K562 (cell line): ENCODE measurements at regions not wholly inside any gene's neighbourhood (a gene's known extent, or its start where the extent isn't known, plus 50 kb on each side); places are given as distances from the start of the nearest gene placed in this dataset.

Source experiments
- ATAC-seq: fragments of 200-7000 bp; cut with Tn5 transposase; 3 replicates; pipeline ENCODE4 v1.9.1; 2020; ENCODE audit warnings: moderate library complexity
- BruUV-seq: library from RNA; stranded (reverse); fragments of 400-500 nt; replicated peaks from 2 replicates; lab custom pipeline; 2021; lab: Mats Ljungman, UMichigan
- CTCF ChIA-PET: fragments of 300-600 bp; formaldehyde crosslinking; extraction: SDS; loops from one replicate; lab custom pipeline; 2021; ENCODE audit warnings: low intra/inter-chr PET ratio; lab: Yijun Ruan, JAX
- POLR2A ChIA-PET: fragments of 300-600, 350-650 bp; sonication (Branson Sonifier 250); formaldehyde crosslinking; extraction: SDS; loops from one replicate; lab custom pipeline; 2021; ENCODE audit warnings: antibody characterized with exemption, inconsistent platforms; lab: Yijun Ruan, JAX
- DNase-seq, 4 experiments: peaks; one replicate each; pipeline versions ENCODE4 v3.0.0 to v3.0.0-alpha.2; 2011 to 2018; ENCODE audit warnings: low spot score in 3 of 4, mixed read lengths in 3 of 4; ENCODE audit errors: extremely low read depth in 1 of 4
- FAIRE-seq: peaks from 2 replicates; lab custom pipeline; 2011; peaks lifted over from hg19 to GRCh38; lab: Jason Lieb, UNC
- H2AFZ ChIP-seq: 2 replicates; pipeline ENCODE4 v1.6.0; 2011; ENCODE audit warnings: low read depth, low read length, control low read depth, inconsistent platforms
- H3K27ac ChIP-seq: fragments of 200-600 bp; 3 replicates; pipeline ENCODE4 v1.8.0; 2011; ENCODE audit warnings: low read depth, mild to moderate bottlenecking, control low read depth, inconsistent platforms, low read length, moderate library complexity, mixed read lengths; ENCODE audit errors: extremely low read depth
- H3K27me3 ChIP-seq, 2 experiments: fragments of 300-600 bp in 1 of 2; 2 replicates in 1 of 2; 3 replicates in 1 of 2; pipeline versions ENCODE4 v1.6.0 to v1.8.0; 2011; ENCODE audit warnings: inconsistent platforms in 2 of 2, low read length in 2 of 2, mild to moderate bottlenecking in 1 of 2, mixed read lengths in 1 of 2, moderate library complexity in 1 of 2; ENCODE audit not compliant: control insufficient read depth in 2 of 2, insufficient read depth in 2 of 2
- H3K36me3 ChIP-seq: fragments of 300-600 bp; 3 replicates; pipeline ENCODE4 v1.8.0; 2011; ENCODE audit warnings: mild to moderate bottlenecking, low read length, inconsistent platforms; ENCODE audit not compliant: control insufficient read depth, insufficient read depth
- H3K4me1 ChIP-seq, 2 experiments: fragments of 200-600 bp in 1 of 2; replicated peaks in 1 of 2; 2 replicates in 1 of 2; 3 replicates in 1 of 2; pipeline versions ENCODE4 v1.5.1 to v1.8.0; 2011; ENCODE audit warnings: inconsistent platforms in 2 of 2, low read length in 2 of 2, mild to moderate bottlenecking in 1 of 2, mixed read lengths in 1 of 2, moderate library complexity in 1 of 2; ENCODE audit not compliant: control insufficient read depth in 2 of 2, insufficient read depth in 2 of 2
- H3K4me2 ChIP-seq: 2 replicates; pipeline ENCODE4 v1.6.1; 2011; ENCODE audit warnings: low read length, control low read depth, inconsistent platforms, mixed read lengths; ENCODE audit not compliant: insufficient read depth
- H3K4me3 ChIP-seq: fragments of 200-600 bp; sonication (generic), shearing (Covaris generic); 2 replicates; pipeline ENCODE4 v1.5.1; 2016; ENCODE audit warnings: control low read depth, inconsistent platforms
- H3K79me2 ChIP-seq: fragments of 200-600 bp; 3 replicates; pipeline ENCODE4 v1.8.0; 2011; ENCODE audit warnings: low read length, inconsistent platforms; ENCODE audit not compliant: control insufficient read depth, insufficient read depth
- H3K9ac ChIP-seq, 2 experiments: 2 replicates each; pipeline versions ENCODE4 v1.6.0 to v1.6.1; 2011; ENCODE audit warnings: low read depth in 2 of 2, low read length in 2 of 2, control low read depth in 1 of 2, inconsistent platforms in 1 of 2, mild to moderate bottlenecking in 1 of 2, mixed read lengths in 1 of 2; ENCODE audit not compliant: insufficient read depth in 1 of 2
- H3K9me1 ChIP-seq: one replicate; pipeline ENCODE4 v1.6.0; 2011; ENCODE audit warnings: inconsistent platforms, mild to moderate bottlenecking, low read length, moderate library complexity; ENCODE audit not compliant: control insufficient read depth, insufficient read depth
- H3K9me3 ChIP-seq: replicated peaks from 2 replicates; pipeline ENCODE4 v1.5.1; 2011; ENCODE audit warnings: low read depth, low read length, inconsistent platforms; ENCODE audit not compliant: control insufficient read depth, insufficient read depth
- H4K20me1 ChIP-seq: replicated peaks from 2 replicates; pipeline ENCODE4 v1.6.1; 2011; ENCODE audit warnings: low read length, inconsistent platforms, mixed read lengths; ENCODE audit not compliant: control insufficient read depth, insufficient read depth
- JUN ChIP-seq, 2 experiments: sonication (generic) in 1 of 2; formaldehyde crosslinking in 1 of 2; IDR thresholded peaks; 2 replicates each; pipeline versions ENCODE4 v1.6.1 to v1.8.0; 2012 to 2022; ENCODE audit warnings: borderline replicate concordance in 2 of 2, mild to moderate bottlenecking in 2 of 2, improper control_type of control experiment in 1 of 2, low read depth in 1 of 2, low read length in 1 of 2, missing genetic modification reagents in 1 of 2
- KDM1A ChIP-seq, 2 experiments: fragments of 450-650 bp; IDR thresholded peaks; 2 replicates each; pipeline ENCODE4 v1.6.1; 2016; ENCODE audit warnings: mild to moderate bottlenecking in 2 of 2
- WGBS: fragments of 100-300 bp; shearing (Covaris generic); methylation state at CpG from one replicate; pipeline ENCODE4 v1.1.6; 2016; ENCODE audit warnings: low coverage, mixed read lengths; ENCODE audit not compliant: insufficient coverage; ENCODE audit errors: missing lambda C conversion rate; 5-methylcytosine and 5-hydroxymethylcytosine counted together
- in situ Hi-C: fragments of 300-500 bp; cut with MboI; formaldehyde crosslinking; loops from 4 replicates; pipeline ENCODE4 v1.15.0; 2018; ENCODE audit warnings: inconsistent platforms, mixed read lengths
- intact Hi-C: fragments of 100-400 bp; cut with micrococcal nuclease; formaldehyde crosslinking; loops from 2 replicates; pipeline ENCODE4 v1.14.2; 2022
- TF ChIP-seq, protein P1 (sequence below): fragments of 250-450 bp; sonication (Bioruptor Pico); IDR thresholded peaks from 2 replicates; pipeline ENCODE4 v1.8.0; 2022; ENCODE audit warnings: inconsistent platforms, mild to moderate bottlenecking, moderate library complexity, borderline replicate concordance

DNA sequence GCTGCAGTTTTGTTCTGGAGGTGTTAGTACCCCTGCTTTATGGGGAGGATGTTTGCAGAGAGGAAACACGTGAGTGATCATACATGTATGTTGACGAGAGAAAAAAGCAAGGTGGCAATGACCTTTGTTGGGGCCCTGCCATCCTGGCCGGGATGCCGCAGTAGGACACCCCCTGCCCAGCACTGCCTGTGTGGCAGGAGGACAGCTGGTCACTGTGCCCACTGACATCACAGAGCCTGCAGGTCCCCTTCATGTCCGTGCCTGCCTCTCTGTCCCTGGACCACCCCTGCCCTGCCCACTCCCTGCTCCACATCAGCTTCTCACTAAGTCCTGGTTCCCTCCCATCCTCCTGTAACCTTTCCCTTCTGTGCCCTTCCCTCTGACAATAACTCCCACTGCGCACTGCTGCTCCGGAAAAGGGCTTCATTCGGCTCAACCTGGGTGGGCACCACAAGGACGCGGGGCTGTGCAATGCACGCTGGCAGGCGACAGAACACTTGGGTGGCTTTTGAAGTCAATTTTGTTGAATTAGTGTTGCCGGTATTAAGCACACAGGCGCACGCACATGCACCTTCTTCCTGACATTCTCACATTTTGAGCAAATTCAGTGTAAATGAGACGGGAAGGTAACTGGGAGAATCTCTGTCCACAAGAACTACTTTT is 51.5 kb upstream of the TWIST2 start:
- Histone ChIP-seq H3K27ac (no peak overlapping the region), H3K4me1 (no peaks in the 10 kb centered on the region), H3K9me3 (no peaks in the 10 kb centered on the region), H3K9ac (no peak overlapping the region), H3K79me2 (no peaks in the 10 kb centered on the region), H3K9me1 (no peaks in the 10 kb centered on the region), H3K36me3 (no peaks in the 10 kb centered on the region), H3K4me2 (no peak overlapping the region), H3K4me3 (no peak overlapping the region), H3K27me3 (peaks cover 0 to 23% of the 10 kb centered on the region in 2 experiments; a peak in 2 of 5 replicates), H4K20me1 (no peaks in the 10 kb centered on the region), H2AFZ (no peak overlapping the region)
- intact Hi-C loops (no loop called here), in situ Hi-C loops (loop anchor here (25.0 kb wide), 1 partner anchor 434 kb away; no protein-coding TSS in a partner anchor)
- no peak for ATAC-seq
- no peak for FAIRE-seq
- no peak for TF ChIP-seq KDM1A (IDR thresholded peaks at IDR 0.05)
- TF ChIP-seq JUN (IDR thresholded peaks at IDR 0.05; ENCODE audit: borderline replicate concordance, low read depth, low read length), result no peak
- TF ChIP-seq JUN (CRISPR knock-in tag; IDR thresholded peaks at IDR 0.05; ENCODE audit: borderline replicate concordance), result no peak
- TF ChIP-seq, protein P1, sequence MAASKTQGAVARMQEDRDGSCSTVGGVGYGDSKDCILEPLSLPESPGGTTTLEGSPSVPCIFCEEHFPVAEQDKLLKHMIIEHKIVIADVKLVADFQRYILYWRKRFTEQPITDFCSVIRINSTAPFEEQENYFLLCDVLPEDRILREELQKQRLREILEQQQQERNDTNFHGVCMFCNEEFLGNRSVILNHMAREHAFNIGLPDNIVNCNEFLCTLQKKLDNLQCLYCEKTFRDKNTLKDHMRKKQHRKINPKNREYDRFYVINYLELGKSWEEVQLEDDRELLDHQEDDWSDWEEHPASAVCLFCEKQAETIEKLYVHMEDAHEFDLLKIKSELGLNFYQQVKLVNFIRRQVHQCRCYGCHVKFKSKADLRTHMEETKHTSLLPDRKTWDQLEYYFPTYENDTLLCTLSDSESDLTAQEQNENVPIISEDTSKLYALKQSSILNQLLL (CRISPR knock-in tag), result no peak
- DNase-seq, result no peak
- no TSS peak for BruUV-seq
- POLR2A ChIA-PET, result no interaction called here
- 6% methylated on average over 15 of the region's 16 CpGs for WGBS
- CTCF ChIA-PET, result no interaction called here
